ENCODE measurements at regions not wholly inside any gene's neighbourhood (a gene's known extent, or its start where the extent isn't known, plus 50 kb on each side); places are given as distances from the start of the nearest gene placed in this dataset.

- TF ChIP-seq ZNF274 (IDR thresholded peaks at IDR 0.05; ENCODE audit: low read depth, low read length) (no peak), SUZ12 (IDR thresholded peaks at IDR 0.05; ENCODE audit: extremely low read depth, insufficient read depth, insufficient read length) (no peak)
Observed at GRCh38 chr10:106438386-106438785, 726.1 kb downstream of the SORCS1 start.

All from NT2/D1 (cell line).